ENCODE measurements at regions not wholly inside any gene's neighbourhood (a gene's known extent, or its start where the extent isn't known, plus 50 kb on each side); places are given as distances from the start of the nearest gene placed in this dataset.

GRCh38 chr3:87564438-87564837 lies 288.1 kb upstream of the POU1F1 start:
- WGBS, 2 donors, result 72 to 87% methylated on average over 1 of the region's 1 CpG

DNA sequence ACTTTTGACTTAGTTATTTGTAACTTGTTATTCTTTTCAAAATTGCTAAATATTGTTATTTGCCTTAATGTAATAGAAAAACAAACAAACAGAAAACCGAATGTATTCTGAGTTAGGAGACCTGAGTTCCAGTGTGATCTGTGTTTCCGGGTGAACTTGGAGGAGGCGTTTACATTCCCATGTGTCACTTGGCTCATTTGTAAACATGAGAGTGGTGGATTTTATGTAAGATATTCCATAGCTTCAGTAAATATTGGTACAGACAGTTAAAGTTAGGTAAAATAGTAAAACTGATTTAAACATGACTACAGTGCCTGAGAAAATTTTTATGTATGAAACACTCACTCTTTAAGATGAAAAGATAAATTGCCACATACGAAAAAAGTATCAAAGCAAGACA lies 287.3 kb upstream of the POU1F1 start:
- no peak for TF ChIP-seq CTCF (IDR thresholded peaks at IDR 0.05)
- no peak for TF ChIP-seq EP300 (IDR thresholded peaks at IDR 0.05)
- no peak for TF ChIP-seq POLR2A (IDR thresholded peaks at IDR 0.05)
- no peaks in the 10 kb centered on the region for H3K27me3 ChIP-seq
- DNase-seq (ENCODE audit: low spot score in 2 of 2), result no peak
- no peaks in the 10 kb centered on the region for H3K4me1 ChIP-seq
- no peak overlapping the region for H3K4me3 ChIP-seq
- 74% methylated on average over 4 of the region's 4 CpGs for WGBS, 2 donors
- peaks cover 0 to 7% (median 0%) of the 10 kb centered on the region in 4 donors for H3K9me3 ChIP-seq
- H3K36me3 ChIP-seq, result no peaks in the 10 kb centered on the region
- H3K27ac ChIP-seq, result no peak overlapping the region

More at GRCh38 chr3:87564438-87564837, 288.1 kb upstream of the POU1F1 start:
- TF ChIP-seq POLR2A (IDR thresholded peaks at IDR 0.05) (no peak), EP300 (IDR thresholded peaks at IDR 0.05) (no peak), CTCF (IDR thresholded peaks at IDR 0.05) (no peak)
- no peaks in the 10 kb centered on the region for H3K4me1 ChIP-seq
- H3K27ac ChIP-seq, result no peak overlapping the region
- no peak for DNase-seq (ENCODE audit: low spot score in 2 of 2)
- no peaks in the 10 kb centered on the region for H3K27me3 ChIP-seq
- no peak overlapping the region for H3K4me3 ChIP-seq
- H3K9me3 ChIP-seq, result peaks cover 0 to 7% (median 0%) of the 10 kb centered on the region in 4 donors
- H3K36me3 ChIP-seq, result no peaks in the 10 kb centered on the region

DNA sequence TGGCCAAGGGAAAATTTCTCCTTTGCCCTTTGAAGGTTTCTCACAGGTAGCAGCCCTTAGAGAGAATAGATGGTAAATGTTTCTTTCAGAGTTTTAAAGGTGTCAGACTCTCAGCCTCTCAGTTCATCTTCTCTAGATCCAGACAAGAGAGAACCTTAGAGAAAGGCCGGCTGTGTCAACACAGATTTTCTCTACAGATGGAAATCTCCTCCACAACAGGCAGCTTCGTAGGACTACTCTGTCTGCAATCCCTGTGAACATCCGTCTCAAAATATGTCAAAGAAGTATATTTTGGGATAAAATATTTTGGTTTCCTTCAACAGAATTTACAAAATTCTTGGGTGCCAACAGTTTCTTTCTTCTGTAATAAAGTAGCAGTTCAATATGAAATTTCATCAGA lies 282.1 kb upstream of the POU1F1 start:
- Histone ChIP-seq H3K4me1 (no peaks in the 10 kb centered on the region), H3K9me3 (peaks cover 0 to 7% (median 0%) of the 10 kb centered on the region in 4 donors), H3K4me3 (no peak overlapping the region), H3K27ac (no peak overlapping the region), H3K27me3 (no peaks in the 10 kb centered on the region), H3K36me3 (no peaks in the 10 kb centered on the region)
- TF ChIP-seq POLR2A (IDR thresholded peaks at IDR 0.05), result no peak
- TF ChIP-seq EP300 (IDR thresholded peaks at IDR 0.05), result no peak
- no peak for TF ChIP-seq CTCF (IDR thresholded peaks at IDR 0.05)
- WGBS, 2 donors, result 80 to 83% methylated on average over 3 of the region's 3 CpGs
- no peak for DNase-seq (ENCODE audit: low spot score in 2 of 2)

DNA sequence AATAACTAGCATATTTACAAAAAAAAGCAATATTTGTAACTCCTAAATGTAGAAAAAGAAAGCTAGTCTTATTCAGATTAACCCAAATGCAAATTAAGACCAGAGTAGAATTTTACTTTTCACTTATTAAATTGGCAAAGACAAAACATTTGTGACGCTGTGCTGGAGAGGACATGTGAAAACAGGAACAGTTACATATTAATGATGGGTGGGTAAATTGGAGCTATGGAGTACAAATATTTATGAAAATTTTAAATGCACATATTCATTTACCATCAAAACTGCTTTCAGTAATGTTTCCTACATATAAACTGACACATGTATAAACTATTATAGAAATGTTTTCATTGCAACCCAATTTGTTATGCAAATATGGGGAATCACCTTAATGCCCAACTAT lies 278.9 kb upstream of the POU1F1 start:
- Histone ChIP-seq H3K27ac (no peak overlapping the region), H3K27me3 (no peaks in the 10 kb centered on the region), H3K9me3 (no peaks in the 10 kb centered on the region), H3K36me3 (no peaks in the 10 kb centered on the region), H3K4me3 (no peak overlapping the region), H3K4me1 (no peaks in the 10 kb centered on the region)
- DNase-seq (ENCODE audit: low spot score in 2 of 2), result no peak
- 0% methylated on average over 1 of the region's 1 CpG for WGBS, 2 donors
- TF ChIP-seq CTCF (IDR thresholded peaks at IDR 0.05) (no peak), EP300 (IDR thresholded peaks at IDR 0.05) (no peak), POLR2A (IDR thresholded peaks at IDR 0.05) (no peak)

DNA sequence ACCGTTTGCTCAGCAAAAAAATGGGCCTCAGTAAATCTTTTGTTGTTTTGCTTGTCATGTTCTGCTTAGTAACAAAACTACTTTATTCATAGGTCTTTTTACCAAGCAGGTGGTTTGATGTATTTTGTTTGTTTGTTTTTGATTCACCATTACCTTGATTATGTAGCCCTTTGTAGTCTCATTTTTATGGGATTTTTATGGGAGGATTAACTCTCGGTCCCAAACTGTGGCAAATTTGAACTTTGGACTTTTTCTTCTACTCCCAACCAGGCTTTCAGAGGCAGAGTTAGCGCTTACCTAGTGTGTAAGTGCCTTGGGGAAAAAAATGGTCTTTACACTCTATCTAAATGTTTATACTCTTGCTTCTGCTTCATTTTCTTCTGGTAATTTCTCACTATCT lies 276.7 kb upstream of the POU1F1 start:
- TF ChIP-seq POLR2A (IDR thresholded peaks at IDR 0.05) (no peak), CTCF (IDR thresholded peaks at IDR 0.05) (no peak), EP300 (IDR thresholded peaks at IDR 0.05) (no peak)

More for the DNA sequence above, 276.7 kb upstream of the POU1F1 start:
- H3K27me3 ChIP-seq, result no peaks in the 10 kb centered on the region
- no peaks in the 10 kb centered on the region for H3K9me3 ChIP-seq
- WGBS, 2 donors, result 72 to 75% methylated on average over 3 of the region's 3 CpGs
- H3K36me3 ChIP-seq, result no peaks in the 10 kb centered on the region
- H3K4me1 ChIP-seq, result no peaks in the 10 kb centered on the region
- no peak for DNase-seq (ENCODE audit: low spot score in 2 of 2)
- no peak overlapping the region for H3K4me3 ChIP-seq
- H3K27ac ChIP-seq, result no peak overlapping the region
